ENCODE measurements at regions not wholly inside any gene's neighbourhood (a gene's known extent, or its start where the extent isn't known, plus 50 kb on each side); places are given as distances from the start of the nearest gene placed in this dataset.
"Not testable (repeated sequence)": the region's sequence is repeated elsewhere in the genome, so short reads cannot be mapped to it uniquely, and the experiment has no call there.

- DNase-seq = no peak
These were observed 116.5 kb upstream of the OTOS start for GRCh38 chr2:240256704-240257637.

- no peak for DNase-seq
These were observed 117.6 kb upstream of the OTOS start for GRCh38 chr2:240257940-240258580.

GRCh38 chr2:240258685-240259084 lies 118.2 kb upstream of the OTOS start:
- DNase-seq = no peak

- DNase-seq = no peak
These were observed 118.9 kb upstream of the OTOS start for GRCh38 chr2:240259201-240259923.

- no peak for DNase-seq
These were observed 119.6 kb upstream of the OTOS start for GRCh38 chr2:240259924-240260529.

- DNase-seq = no peak
These were observed 120.2 kb upstream of the OTOS start for GRCh38 chr2:240260664-240261063.

GRCh38 chr2:240262578-240262977 lies 122.1 kb upstream of the OTOS start:
- DNase-seq = not testable (repeated sequence)

- DNase-seq = no peak
These were observed 128.9 kb upstream of the OTOS start for GRCh38 chr2:240269380-240269779.

- DNase-seq = no peak
These were observed 129.4 kb upstream of the OTOS start for GRCh38 chr2:240269886-240270285.

- DNase-seq = no peak
These were observed 131.4 kb upstream of the OTOS start for GRCh38 chr2:240271716-240272341.

- no peak for DNase-seq
These were observed 134.9 kb upstream of the OTOS start for GRCh38 chr2:240275386-240275785.

GRCh38 chr2:240277073-240277806 lies 136.8 kb upstream of the OTOS start:
- no peak for DNase-seq

GRCh38 chr2:240277807-240278522 lies 137.5 kb upstream of the OTOS start:
- no peak for DNase-seq

- no peak for DNase-seq
These were observed 138.2 kb upstream of the OTOS start for GRCh38 chr2:240278661-240279060.

- DNase-seq = no peak
These were observed 140.2 kb upstream of the OTOS start for GRCh38 chr2:240280621-240281020.

GRCh38 chr2:240284503-240285259 lies 144.2 kb upstream of the OTOS start:
- no peak for DNase-seq

- DNase-seq = no peak
These were observed 145.3 kb upstream of the OTOS start for GRCh38 chr2:240285725-240286124.

GRCh38 chr2:240286596-240286995 lies 146.1 kb upstream of the OTOS start:
- DNase-seq = no peak

GRCh38 chr2:240287011-240287410 lies 146.6 kb upstream of the OTOS start:
- no peak for DNase-seq

- DNase-seq = no peak
These were observed 147.1 kb upstream of the OTOS start for GRCh38 chr2:240287496-240288086.

Data from NCI-H1436 (cell line).